Spleen (tissue), 7 donors: ENCODE measurements at regions not wholly inside any gene's neighbourhood (a gene's known extent, or its start where the extent isn't known, plus 50 kb on each side); places are given as distances from the start of the nearest gene placed in this dataset.

Source experiments
- POLR2A ChIP-seq, 3 donors: fragments of 450-650 bp; IDR thresholded peaks; one replicate each; pipeline ENCODE4 v1.5.1; 2017; ENCODE audit warnings: antibody characterized with exemption in 3 of 3, mild to moderate bottlenecking in 1 of 3
- POLR2AphosphoS5 ChIP-seq, 3 donors: sonication (generic); formaldehyde crosslinking; IDR thresholded peaks; one replicate each; pipeline ENCODE4 v1.5.1; 2017; ENCODE audit warnings: antibody characterized with exemption in 3 of 3
- TF ChIP-seq, protein P1 (sequence below), 11 experiments: fragments of 200-600 bp in 7 of 11; fragments of 450-650 bp in 4 of 11; sonication (generic) in 4 of 11; IDR thresholded peaks in 8 of 11; conservative IDR thresholded peaks in 3 of 11; 1 replicate in 7 of 11; 2 replicates in 4 of 11; pipeline versions ENCODE4 v1.4.0 to v1.8.0; 2016 to 2021; ENCODE audit warnings: antibody characterized with exemption in 11 of 11, inconsistent platforms in 4 of 11, mild to moderate bottlenecking in 1 of 11
- donor health status: DM: no; HTN: no; CAD: no; lungs with moderate emphysema.
- donor health status: DM: no; HTN: no; CAD: no.
- donor health status: DM: no; HTN: no; CAD: no.

DNA sequence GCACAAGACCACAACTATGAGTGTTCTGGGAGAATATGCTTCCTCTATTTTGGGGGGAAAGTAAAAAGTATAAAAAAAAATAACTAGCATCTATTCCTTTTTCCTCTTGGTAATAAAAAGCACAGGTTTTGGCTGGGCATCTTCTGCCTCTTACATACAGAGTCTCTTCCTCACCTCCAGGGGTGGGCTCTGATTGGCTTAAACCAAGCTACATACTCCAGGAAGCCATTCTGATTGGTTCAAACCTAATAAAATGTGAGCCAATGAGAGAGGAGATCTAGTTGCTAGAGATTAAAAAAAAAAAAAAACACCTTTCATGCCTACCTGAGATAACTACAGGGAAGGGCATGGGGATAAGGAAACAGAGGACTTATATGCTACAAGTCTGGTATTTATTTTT, 365.9 kb upstream of the ERCC4 start:
- TF ChIP-seq POLR2AphosphoS5 (IDR thresholded peaks at IDR 0.05) (no peak), POLR2A (IDR thresholded peaks at IDR 0.05) (no peak)
- TF ChIP-seq, protein P1, sequence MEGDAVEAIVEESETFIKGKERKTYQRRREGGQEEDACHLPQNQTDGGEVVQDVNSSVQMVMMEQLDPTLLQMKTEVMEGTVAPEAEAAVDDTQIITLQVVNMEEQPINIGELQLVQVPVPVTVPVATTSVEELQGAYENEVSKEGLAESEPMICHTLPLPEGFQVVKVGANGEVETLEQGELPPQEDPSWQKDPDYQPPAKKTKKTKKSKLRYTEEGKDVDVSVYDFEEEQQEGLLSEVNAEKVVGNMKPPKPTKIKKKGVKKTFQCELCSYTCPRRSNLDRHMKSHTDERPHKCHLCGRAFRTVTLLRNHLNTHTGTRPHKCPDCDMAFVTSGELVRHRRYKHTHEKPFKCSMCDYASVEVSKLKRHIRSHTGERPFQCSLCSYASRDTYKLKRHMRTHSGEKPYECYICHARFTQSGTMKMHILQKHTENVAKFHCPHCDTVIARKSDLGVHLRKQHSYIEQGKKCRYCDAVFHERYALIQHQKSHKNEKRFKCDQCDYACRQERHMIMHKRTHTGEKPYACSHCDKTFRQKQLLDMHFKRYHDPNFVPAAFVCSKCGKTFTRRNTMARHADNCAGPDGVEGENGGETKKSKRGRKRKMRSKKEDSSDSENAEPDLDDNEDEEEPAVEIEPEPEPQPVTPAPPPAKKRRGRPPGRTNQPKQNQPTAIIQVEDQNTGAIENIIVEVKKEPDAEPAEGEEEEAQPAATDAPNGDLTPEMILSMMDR (IDR thresholded peaks at IDR 0.05 in 8 of 11, conservative IDR thresholded peaks at IDR 0.05 in 3 of 11), result no peak
